HEK293T (cell line): ENCODE measurements at regions not wholly inside any gene's neighbourhood (a gene's known extent, or its start where the extent isn't known, plus 50 kb on each side); places are given as distances from the start of the nearest gene placed in this dataset.

Experiments used
- ARNT ChIP-seq: fragments of 450-650 bp; IDR thresholded peaks from 2 replicates; pipeline ENCODE4 v1.6.1; 2017; ENCODE audit warnings: mild to moderate bottlenecking
- BHLHE40 ChIP-seq: fragments of 450-650 bp; IDR thresholded peaks from 2 replicates; pipeline ENCODE4 v1.6.1; 2016; ENCODE audit warnings: mild to moderate bottlenecking, moderate library complexity, borderline replicate concordance
- CTBP1 ChIP-seq: fragments of 450-650 bp; IDR thresholded peaks from 2 replicates; pipeline ENCODE4 v1.6.1; 2016; ENCODE audit warnings: borderline replicate concordance
- ELF4 ChIP-seq: fragments of 450-650 bp; IDR thresholded peaks from 2 replicates; pipeline ENCODE4 v1.6.1; 2017; ENCODE audit warnings: antibody characterized with exemption
- FOXA1 ChIP-seq: fragments of 450-650 bp; IDR thresholded peaks from 2 replicates; pipeline ENCODE4 v1.6.1; 2016; ENCODE audit warnings: mild to moderate bottlenecking
- FOXK2 ChIP-seq: fragments of 450-650 bp; IDR thresholded peaks from 2 replicates; pipeline ENCODE4 v1.6.1; 2016; ENCODE audit warnings: mild to moderate bottlenecking
- FOXM1 ChIP-seq: fragments of 450-650 bp; IDR thresholded peaks from 2 replicates; pipeline ENCODE4 v1.6.1; 2017; ENCODE audit warnings: mild to moderate bottlenecking, borderline replicate concordance
- NFRKB ChIP-seq: fragments of 450-650 bp; IDR thresholded peaks from 2 replicates; pipeline ENCODE4 v1.6.1; 2016; ENCODE audit warnings: mild to moderate bottlenecking, moderate library complexity
- PKNOX1 ChIP-seq: fragments of 450-650 bp; IDR thresholded peaks from 2 replicates; pipeline ENCODE4 v1.6.1; 2016
- SP1 ChIP-seq: fragments of 450-650 bp; IDR thresholded peaks from 2 replicates; pipeline ENCODE4 v1.6.1; 2017
- SUZ12 ChIP-seq: fragments of 450-650 bp; IDR thresholded peaks from 2 replicates; pipeline ENCODE4 v1.6.1; 2016; ENCODE audit warnings: mild to moderate bottlenecking
- TARDBP ChIP-seq: fragments of 450-650 bp; IDR thresholded peaks from 2 replicates; pipeline ENCODE4 v1.6.1; 2016
- ZNF384 ChIP-seq: fragments of 450-650 bp; IDR thresholded peaks from 2 replicates; pipeline ENCODE4 v1.6.1; 2016

GRCh38 chr2:150705767-150706166 is 218.3 kb upstream of the RND3 start:
- TF ChIP-seq ELF4: no peak
- no peak for TF ChIP-seq SUZ12
- no peak for TF ChIP-seq FOXM1
- no peak for TF ChIP-seq BHLHE40
- TF ChIP-seq PKNOX1: no peak
- TF ChIP-seq SP1: no peak
- TF ChIP-seq CTBP1: no peak
- TF ChIP-seq FOXA1: no peak
- no peak for TF ChIP-seq ARNT
- no peak for TF ChIP-seq FOXK2
- TF ChIP-seq ZNF384: no peak
- no peak for TF ChIP-seq NFRKB
- no peak for TF ChIP-seq TARDBP
